Activated CD8-positive, alpha-beta memory T cell treated with anti-CD3 and anti-CD28 coated beads, Interleukin-2, amount 50 U/mL, for 24 hours (primary cell): ENCODE measurements at regions not wholly inside any gene's neighbourhood (a gene's known extent, or its start where the extent isn't known, plus 50 kb on each side); places are given as distances from the start of the nearest gene placed in this dataset.

ENCODE experiments used
- DNase-seq: peaks from one replicate; pipeline ENCODE4 v3.0.0-alpha.2; 2020; ENCODE audit errors: extremely low read depth

DNA sequence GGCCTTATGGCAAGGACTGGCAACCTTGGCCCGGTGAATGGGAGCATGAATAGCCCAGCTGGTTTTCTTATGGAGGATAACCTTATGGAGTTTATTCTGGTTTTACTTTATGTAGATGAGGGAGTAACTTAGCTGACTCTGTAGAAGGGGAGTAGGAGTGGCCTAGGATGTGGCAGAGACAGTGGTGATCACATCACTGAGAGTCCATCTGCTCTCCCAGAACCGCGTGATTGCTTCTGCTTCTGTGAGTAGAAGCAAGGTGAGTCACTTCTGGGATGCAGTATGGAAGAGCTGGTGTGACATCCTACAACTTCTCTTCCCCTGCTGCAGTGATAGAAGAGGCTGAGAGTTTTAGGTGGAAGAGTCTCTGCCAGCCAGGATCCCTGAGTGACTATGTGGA lies 129.2 kb downstream of the RPS24 start:
- DNase-seq: no peak

- DNase-seq: no peak
These were observed 131.0 kb downstream of the RPS24 start for GRCh38 chr10:78164702-78165101.

DNA sequence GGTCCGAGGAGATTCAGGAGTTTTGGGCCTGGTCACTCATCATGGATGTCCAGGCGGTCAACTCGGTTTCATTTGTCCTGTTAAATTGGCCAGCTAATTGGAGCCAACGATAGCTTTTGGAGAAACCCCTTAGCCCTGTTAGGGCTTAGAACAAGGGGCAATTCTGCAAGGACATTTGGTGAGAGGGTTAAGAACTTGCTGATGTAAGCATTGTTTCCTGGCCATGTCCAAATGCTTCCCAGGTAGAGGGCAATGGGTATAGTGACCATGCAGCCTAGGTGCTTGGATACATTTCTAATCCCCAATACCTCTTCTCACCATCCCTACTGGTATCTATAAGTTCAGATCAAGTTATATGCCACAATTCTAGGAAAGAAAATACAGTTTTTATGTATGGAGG lies 131.5 kb downstream of the RPS24 start:
- DNase-seq: no peak

DNA sequence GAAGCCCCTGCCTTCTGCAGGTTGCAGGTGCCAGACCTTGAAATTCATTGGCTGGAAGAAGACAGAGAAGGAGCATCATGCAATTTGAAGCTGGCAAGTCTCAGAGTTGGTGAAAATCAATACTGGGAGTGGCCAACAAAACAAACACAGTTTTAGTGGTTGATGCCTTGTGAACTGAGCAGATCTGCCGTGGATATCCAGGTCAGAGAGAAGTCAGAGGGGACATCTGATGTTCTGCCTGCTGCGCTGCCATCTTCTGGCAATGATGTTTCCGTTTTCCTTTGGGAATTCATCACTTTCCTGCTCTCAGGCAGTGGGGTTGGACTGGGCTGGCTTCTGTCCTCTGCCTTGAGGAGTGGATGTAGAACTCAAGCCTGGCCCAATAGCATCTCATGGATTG lies 132.0 kb downstream of the RPS24 start:
- no peak for DNase-seq

GRCh38 chr10:78166261-78166660 lies 132.6 kb downstream of the RPS24 start:
- DNase-seq: no peak

DNA sequence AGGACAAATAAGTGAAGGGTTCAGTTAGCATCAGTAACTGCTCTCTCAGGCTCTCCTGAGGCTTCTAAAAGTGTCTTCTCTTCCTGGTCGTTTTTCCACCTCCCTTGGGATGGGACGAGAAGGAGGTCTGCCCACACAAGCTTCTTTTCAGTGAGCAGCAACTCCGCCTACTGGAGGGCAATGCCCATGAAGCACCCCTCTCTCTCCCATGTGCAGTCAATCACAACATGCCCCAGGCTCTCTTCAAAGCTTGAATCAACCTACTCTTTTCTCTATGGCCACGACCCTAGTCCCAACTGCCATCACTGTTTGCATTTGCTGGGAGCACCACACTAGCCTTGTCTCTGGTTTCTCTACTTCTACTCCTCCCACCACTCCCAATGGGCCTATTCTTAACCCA lies 135.6 kb downstream of the RPS24 start:
- DNase-seq: no peak

DNA sequence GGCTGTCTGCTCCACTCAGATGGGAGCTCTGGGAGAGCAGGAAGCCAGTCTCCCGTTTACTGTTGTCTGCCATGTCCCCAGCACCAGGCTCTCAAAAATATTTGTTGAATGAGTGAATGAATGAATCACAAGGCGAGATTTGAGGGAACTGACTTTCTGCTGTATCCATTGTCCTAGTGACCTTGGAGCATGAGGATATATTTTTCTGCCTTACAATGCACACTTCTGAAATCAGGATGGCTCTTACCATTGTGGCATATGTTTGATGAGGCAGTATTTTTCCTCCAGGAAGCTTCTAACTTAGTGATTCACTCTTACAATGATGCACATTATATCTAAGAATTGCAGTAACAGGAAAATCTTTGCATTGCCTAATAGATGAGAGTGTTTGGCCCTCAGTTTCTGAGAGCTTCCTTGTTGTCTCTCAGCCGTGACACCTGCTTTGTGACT lies 136.4 kb downstream of the RPS24 start:
- no peak for DNase-seq

- no peak for DNase-seq
These were observed 138.2 kb downstream of the RPS24 start for GRCh38 chr10:78171633-78172400.

DNA sequence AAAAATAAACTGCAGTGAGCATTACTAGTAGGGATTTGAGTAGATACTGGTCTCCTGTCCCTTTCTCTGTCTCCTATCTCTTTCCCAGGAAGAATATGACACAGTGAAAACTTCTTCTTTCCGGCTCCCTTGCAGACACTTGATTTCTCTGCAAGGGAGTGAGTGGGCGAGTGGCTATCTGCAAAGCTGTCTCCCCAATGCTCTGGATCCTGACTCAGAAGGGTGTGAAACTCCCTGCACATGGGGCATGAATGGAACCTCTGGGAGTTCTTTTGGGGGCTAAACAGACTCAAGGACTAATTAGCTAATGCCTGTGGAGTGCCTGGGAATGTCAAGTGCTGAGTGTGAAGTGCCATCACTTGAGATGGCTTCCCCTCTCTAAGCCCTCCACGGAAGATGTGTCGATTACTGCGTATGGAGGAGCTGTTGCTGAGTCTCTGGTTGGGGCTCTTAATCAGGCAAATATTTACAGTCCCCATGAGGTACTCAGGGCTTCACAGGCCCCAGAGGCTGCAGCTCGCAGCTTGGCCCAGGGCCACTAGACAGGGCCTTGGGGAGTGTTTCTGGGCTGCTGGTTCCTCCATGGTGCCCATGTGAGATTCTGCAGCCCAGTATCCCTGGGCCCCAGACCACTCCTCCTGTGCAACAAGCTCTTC lies 139.8 kb downstream of the RPS24 start:
- DNase-seq: no peak

DNA sequence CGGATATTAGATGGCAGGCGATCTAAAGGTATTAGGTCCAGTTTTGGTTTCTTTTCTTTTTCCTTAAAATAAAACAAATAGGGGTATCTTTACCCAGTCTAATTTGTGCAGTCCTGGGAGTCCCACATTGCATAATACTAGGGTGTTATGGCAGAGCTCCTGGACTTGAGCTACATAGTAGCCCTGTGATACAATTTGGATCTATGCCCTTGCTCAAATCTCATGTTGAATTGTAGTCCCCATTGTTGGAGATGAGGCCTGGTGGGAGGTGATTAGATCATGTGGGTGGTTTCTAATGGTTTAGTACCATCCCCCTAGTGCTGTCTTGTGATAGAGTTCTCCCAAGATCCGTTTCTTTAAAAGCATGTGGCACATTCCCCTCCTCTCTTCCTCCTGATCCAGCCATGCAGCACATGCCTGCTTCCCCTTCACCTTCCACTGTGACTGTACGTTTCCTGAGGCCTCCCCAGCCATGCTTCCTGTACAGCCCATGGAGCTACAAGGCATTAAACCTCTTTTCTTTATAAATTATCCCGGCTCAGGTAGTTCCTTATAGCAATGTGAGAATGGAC lies 141.9 kb downstream of the RPS24 start:
- no peak for DNase-seq

GRCh38 chr10:78176320-78177317 lies 143.0 kb downstream of the RPS24 start:
- DNase-seq: no peak

DNA sequence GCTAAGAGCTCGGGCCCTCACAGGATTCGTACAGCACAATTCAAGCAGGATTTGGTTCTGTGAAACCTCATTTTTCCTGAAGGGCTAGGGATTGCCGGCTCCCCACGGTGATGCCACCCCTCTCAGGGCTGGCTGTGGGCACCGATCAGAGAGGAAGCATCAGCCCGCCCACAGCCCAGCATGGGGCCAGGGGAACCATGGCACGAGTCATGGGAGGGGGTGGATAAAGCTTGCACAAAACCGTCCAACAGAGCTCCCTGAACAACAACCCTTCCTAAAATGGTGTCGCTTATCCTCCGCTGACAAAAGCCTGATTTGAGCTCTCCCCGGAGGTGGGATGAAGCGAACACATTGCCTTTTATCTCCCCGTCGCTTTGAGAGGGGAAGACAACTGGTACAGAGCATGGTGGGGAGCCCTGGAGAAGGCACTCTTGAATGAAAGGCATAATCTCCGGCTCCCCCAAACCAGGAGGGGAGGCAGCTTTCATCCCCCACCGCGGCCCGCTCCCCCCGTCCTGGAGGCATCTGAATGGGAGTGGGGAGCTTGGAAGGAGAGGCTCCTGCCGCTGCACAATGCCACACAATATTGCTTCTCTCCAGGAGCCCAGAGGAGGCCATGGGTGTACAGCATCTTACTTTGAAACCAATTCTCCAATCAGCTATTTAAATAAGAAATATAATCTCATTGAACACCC lies 144.0 kb downstream of the RPS24 start:
- DNase-seq: no peak

GRCh38 chr10:78178397-78178796 lies 144.7 kb downstream of the RPS24 start:
- DNase-seq: no peak

GRCh38 chr10:78178940-78179339 lies 145.3 kb downstream of the RPS24 start:
- no peak for DNase-seq

GRCh38 chr10:78179886-78180705 lies 146.4 kb downstream of the RPS24 start:
- DNase-seq: no peak

DNA sequence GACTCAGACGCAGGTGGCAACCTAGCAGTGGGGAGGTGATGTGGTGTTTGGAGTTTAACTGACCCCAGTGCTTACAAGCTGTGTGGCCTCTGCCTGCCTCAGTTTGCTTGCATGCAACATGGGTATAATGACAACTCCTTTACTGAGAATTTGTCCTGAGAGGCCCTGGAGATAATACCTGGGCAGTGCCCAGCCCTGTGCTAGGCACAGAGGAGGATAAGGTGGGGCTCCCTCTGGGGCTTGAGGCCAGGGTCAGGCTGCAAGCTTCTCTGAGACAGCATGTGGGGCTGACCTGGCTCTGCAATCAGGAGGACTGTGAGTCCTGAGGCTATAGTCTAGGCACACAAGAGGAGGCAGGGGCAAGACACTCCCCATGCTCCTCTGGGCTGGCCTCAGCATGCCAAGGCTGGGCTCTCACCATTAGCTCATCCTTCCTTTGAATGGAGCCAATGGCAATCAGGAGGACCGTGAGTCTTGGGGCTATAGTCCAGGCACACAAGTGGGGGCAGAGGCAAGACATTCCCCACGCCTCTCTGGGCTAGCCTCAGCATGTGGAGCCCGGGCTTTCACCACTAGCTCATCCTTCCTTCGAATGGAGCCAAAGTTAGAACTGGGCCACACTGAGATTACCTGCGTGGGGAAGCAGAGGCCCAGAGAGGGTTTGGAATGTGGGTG lies 147.9 kb downstream of the RPS24 start:
- DNase-seq: no peak

DNA sequence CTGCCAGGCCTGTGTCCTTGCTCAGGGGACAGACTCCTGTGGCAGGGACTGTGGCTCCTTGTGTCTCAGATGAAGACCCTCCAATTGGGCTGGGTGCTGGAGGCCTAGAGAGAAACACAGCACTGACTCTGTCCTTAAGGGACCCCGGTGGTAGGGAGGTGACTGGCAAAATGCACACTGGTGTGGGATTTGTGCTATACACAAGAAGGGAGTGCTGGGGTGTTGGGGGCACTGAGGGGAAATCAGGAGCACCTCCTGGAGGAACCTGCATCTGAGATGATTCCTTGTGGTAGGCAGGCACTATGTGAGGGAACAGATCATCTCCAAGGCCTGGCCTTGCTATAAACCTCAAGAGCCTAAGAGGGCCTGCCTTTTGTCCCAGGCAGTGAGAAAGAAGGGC lies 149.2 kb downstream of the RPS24 start:
- DNase-seq: no peak

DNA sequence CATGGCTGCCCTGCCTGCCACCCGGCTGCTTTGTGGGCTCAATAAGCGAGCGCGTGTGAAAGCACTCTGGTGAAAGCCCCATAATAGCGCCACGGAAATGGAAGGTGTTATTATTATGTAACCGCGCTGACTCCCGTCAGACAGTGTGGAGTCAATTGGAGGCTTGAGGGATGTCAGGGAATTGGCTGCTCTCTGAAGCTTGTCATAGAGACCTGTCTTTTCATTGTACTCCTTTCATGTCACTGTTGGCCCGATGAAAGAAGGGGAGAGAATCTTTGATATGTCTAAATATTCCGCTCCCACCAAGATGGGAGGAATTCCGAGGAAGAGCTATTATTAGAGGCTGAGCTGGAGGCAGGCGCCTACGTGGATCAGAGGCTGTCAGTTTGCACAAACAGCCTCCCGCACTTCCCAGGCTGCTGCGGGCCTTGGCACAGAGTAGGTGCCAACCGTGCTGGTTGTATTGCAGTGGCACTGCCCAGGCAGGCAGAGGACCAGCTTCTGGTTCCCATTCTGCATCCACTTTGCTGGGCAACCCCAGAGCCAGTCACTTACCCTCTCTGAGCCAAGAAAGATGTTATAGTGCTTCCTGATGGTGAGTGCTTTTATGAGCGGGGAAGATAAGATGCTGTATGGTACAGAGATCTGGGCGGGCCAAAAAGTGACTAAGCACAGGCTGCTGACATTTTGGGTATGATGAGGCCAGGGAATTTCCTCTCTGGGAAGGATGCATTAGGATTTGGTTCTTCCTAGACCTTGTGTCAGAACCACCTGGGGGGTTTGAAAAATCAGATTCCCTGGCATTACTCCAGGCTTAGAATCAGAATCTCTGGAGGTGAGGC lies 151.4 kb downstream of the RPS24 start:
- DNase-seq: no peak

GRCh38 chr10:78185693-78186055 lies 152.0 kb downstream of the RPS24 start:
- DNase-seq: no peak
